GM21390 (cell line): ENCODE measurements at regions not wholly inside any gene's neighbourhood (a gene's known extent, or its start where the extent isn't known, plus 50 kb on each side); places are given as distances from the start of the nearest gene placed in this dataset.

Source experiments
- ATAC-seq: cut with Tn5 transposase; IDR thresholded peaks from one replicate; pipeline ENCODE4 v1.9.1; 2021; ENCODE audit not compliant: unreplicated experiment

DNA sequence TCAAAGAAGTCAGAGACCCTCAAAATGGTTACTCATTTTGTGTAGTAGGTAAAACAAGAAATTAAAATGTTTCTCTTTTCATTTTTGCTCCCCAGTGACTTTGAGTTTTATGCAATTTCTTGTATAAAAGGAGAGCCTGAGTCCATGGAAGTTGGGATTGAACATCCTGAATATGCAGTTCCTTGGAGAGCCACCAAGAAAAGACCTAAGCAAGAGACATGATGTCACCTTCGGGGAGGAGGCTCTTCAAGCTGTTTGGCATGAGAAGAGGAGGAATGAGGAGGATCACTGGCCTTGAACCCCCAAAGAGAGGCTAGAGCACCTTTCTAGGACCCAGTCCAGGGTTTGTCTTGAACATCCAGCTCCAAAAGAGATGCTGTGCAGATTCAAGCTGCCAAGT, 62.3 kb upstream of the CALM2 start:
- no peak for ATAC-seq

DNA sequence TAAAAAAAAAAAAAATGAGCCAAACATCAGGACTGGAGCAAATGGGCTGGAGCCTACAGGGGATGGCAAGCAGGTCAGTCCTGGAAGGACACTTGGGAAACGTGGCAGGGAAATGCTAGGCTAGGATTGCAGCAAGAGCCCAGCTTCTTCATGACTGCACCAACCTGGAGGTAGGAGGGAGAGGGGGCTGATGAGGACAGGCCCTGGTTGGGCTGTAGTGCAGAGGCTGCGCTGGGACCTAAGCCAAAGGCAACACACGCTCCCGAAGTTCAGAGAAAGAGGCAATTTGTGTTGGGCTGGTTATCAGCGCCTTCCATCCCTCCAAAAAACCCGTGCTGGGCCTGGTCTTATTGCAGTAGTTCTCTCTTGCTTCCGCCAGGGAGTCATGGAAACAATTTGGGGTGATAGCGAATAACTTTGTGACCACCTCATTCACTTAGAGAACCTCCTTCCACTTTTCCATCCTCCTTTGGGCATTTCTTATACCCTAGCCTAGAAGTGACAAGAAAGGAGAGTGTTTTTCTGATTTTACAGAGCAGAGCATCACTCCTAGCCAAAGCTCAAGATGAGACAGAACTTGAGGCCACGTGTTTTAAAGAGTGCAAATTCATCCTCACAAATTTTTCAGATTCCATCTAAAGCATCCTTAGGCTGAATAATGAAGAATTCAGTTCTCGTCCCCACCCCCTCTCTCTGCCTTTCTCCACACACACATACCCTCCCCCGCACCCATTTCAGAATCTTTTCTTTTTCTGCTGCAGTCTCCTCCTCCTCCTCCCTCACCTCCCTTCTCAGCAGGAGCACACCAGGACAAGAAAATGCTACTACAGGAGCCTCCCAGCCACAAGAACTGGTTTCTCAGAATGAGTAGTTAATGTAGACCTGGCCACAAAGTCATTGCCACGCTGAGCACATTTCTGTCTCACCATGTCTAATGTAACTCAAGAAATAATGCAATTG, 61.3 kb upstream of the CALM2 start:
- ATAC-seq = no peak

DNA sequence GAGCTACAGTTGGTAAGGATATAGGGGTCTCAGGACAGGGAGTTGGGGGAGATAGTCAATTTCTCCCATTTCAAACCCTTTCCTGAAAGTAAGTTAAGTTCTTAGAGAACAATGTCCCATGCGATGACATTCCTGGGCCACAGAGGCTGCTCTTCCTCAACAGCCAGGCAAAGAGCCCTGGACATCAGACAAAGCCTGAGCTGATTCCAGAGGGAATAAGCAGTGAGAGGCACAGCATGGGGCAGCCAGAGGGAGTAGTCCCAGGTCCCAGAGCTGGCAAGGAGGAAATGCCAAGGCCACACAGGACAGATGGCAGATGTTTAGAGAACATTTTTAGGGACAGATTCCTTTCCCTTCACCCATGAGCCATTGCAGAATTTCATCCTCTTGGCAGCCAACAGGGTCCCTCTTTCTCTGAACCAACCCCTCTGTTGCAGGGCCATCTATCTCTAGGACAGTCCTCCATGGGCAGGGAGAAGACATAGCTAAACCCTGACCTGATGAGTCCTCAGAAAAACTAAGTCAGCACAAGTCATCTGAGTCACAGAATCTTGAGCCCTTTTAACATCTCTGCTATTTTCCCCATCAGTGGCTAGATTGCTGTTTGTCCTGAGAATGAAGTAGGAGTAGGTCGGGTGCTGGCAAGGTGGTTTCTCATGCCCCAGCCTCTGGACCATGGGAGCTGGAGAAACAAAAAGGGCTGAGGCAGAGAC, 60.3 kb upstream of the CALM2 start:
- ATAC-seq = no peak

DNA sequence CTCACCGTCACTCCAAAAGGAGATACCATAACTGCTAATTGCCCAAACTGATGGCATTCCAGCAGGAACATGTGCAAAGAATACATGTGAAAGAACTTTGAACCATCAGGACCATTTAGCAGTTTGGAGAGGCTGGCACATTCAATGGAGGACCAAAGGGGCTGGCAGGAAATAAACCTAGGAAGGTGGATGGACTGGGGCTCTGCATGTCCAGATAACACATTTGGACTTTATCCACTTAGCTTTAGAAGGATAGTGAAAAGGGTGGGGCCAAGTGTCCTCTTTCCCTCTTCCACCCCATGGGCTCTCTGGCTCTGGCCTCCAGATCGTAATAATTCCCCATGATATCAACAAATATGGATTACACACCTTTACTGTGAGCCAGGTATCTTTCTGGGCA, 58.8 kb upstream of the CALM2 start:
- no peak for ATAC-seq

DNA sequence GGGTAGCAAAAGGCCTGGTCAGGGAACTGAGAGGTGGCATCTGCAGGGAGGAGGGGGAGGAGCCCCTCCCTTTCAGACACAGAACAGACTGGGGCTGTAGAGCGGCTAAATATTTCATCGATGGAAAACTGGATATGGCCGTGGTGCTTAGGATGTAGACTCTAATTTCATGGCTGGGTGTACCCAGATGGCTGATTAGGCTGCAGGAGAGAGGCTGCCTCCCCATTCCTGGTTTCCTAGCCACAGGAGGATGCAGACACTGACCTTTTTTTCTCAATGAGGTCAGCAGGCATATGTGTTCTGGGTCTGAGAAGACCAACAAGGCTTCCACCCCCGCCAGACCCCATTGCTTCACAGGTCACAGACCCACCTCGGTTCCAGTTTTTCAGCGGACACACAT, 58.1 kb upstream of the CALM2 start:
- no peak for ATAC-seq

DNA sequence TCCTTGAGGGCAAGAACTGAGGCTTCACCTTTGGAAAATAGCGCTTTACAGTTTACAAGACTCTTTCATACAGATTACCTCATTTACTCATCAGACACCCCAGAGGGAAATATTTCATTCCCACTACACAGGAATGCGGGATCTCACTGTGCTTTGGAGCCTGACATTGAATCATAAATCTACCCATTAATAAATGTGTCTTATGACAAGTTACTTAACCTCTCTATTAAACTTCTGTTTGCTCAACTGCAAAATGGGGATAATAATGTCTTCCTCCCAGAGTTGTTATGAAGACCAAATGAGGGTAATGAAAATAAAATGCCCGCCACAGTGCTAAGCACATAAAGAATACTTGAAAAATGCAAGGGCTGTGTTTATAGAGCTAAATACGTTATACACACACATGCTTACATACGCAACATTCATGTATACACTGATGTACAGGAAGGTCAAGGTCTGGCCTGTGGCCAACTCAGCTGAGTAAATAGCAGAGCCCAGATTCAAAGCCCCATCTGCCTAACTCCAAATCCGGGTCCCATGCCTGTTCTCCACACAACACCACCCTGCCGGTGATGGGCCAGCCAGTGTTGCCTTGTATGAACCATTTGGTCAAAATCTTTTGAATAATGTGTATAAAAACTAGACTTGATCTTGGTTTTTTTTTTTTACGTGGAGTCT, 56.6 kb upstream of the CALM2 start:
- ATAC-seq = no peak

DNA sequence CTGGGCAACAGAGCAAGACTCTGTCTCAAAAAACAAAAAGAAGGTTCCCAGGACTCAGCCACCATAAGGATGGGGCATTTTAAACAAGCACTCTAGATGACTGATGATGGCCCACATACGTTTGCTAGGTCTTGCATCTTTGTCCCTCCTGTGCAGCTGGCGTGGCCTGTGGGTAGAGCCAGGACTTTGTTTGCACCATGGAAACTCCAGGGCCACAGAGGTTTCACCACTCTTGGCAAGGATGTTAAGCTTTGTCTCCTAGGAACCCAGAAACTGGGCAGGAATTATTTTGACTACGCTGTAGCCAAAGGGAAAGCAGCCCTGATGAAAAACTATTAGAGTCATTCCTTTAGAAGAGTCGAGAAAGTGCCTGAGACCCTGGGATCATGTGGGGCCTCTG, 54.1 kb upstream of the CALM2 start:
- no peak for ATAC-seq

DNA sequence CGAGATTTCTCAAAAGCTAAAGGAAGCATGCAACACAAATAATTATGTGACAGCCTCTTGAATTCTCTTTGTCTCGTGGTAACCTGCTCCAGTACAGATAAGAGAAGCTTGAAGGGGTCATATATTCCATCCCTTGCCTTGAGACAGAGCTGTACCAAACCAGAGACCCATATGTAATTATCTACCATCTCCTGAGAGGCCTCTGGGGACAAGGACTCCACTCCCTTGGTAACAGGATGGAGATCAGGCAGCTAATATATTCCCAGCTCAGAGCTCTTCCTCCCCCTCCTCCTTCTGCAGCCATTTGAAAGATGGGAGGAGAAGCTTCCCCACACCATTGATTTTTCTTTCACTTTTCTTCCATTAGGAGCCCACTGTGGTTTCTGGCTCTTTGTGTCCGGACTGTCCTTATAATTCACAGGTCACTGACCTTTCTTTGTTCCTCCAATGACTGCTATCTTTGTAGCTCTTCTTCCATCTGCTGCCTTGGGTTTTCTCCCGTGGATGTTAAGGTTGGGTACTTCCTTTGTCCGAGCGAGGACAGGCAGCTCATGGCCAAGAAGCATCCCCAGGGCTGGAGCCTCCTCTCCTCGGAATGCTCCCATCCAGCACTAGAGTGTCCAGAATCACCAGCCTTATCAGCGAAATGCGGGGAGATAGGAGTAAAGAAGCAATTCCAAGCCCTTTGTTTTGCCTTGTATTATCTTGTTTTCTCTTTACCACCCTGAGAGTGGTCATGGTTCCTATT, 51.4 kb upstream of the CALM2 start:
- no peak for ATAC-seq

DNA sequence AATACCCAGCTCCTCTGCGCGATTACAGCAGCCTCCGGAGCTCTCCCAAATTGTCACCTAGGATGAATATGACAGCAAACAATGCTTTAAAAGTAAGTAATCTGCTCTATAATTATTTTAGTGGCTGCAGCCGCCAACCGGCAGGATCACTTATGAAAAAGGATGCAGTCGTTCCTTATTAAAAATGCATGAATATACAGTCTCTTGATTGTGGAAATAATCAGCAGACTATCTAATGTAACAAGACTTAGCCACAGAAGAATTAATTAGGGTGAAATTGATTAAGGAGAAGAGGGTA, 50.6 kb upstream of the CALM2 start:
- ATAC-seq = no peak

DNA sequence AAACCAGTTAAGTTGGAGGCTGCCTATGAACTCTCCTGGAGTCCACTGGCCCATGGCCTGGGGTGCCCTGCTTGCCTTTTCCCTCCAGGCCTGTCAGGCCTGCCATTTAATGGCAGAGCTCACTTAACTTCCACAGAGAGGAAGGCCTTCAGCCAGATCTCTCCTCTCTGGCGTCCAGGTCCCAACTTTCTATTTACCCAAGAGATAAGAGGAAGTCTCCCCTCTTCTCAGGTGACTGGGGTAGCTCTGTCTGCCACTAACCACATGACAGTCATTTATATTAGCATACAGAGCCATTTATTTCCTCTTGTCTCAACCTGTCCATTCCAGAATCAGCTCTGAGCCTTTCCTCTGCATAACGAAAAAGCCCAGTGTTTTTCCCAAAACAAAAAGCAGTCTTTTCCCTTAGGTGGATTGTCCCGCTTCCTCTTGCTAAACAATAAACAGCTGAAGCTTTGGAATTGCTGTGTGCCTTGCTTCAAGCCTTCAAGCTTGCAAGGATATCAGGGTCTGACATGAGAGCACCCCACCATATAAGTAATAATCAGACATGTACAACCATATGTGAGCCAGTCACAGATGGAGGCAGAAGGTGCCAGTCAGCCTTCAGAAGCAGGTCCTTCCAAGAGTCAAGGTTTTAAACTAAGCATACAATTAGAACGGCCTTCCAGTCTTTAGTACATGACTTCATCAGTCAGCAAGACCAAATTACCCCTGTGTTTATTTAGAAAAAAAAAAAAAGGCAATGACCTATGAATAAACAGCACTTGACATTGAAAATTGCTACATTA, 50.0 kb upstream of the CALM2 start:
- no peak for ATAC-seq
